Psoas muscle (tissue), 7 donors: ENCODE measurements at regions not wholly inside any gene's neighbourhood (a gene's known extent, or its start where the extent isn't known, plus 50 kb on each side); places are given as distances from the start of the nearest gene placed in this dataset.

Experiments used
- ATAC-seq, 4 donors: fragments of 200-7000 bp; cut with Tn5 transposase; one replicate each; pipeline ENCODE4 v1.9.1; 2020; ENCODE audit warnings: moderate library complexity in 3 of 4, mild to moderate bottlenecking in 2 of 4
- DNase-seq, 2 donors: peaks; one replicate each; pipeline ENCODE4 v3.0.0-alpha.2; 2020
- H3K27ac ChIP-seq: fragments of 200-600 bp; one replicate; pipeline ENCODE4 v1.8.0; 2022
- H3K27me3 ChIP-seq, 3 donors: fragments of 200-600 bp in 1 of 3; one replicate each; pipeline versions ENCODE4 v1.6.1 to v1.8.0; 2013 to 2022; ENCODE audit warnings: low read length in 2 of 3, mild to moderate bottlenecking in 2 of 3, moderate library complexity in 1 of 3; ENCODE audit not compliant: insufficient read depth in 3 of 3
- H3K36me3 ChIP-seq, 2 donors: fragments of 200-600 bp in 1 of 2; one replicate each; pipeline versions ENCODE4 v1.6.1 to v1.8.0; 2013 to 2022; ENCODE audit warnings: low read depth in 1 of 2, mild to moderate bottlenecking in 1 of 2, moderate library complexity in 1 of 2; ENCODE audit not compliant: insufficient read depth in 1 of 2
- H3K4me1 ChIP-seq: fragments of 200-600 bp; one replicate; pipeline ENCODE4 v1.8.0; 2022
- H3K4me3 ChIP-seq: fragments of 200-600 bp; one replicate; pipeline ENCODE4 v1.8.0; 2022; ENCODE audit warnings: mild to moderate bottlenecking
- H3K9me3 ChIP-seq: fragments of 200-600 bp; one replicate; pipeline ENCODE4 v1.8.0; 2022
- WGBS, 3 donors: extraction: QIAGEN DNeasy Blood & Tissue Kit; methylation state at CpG; one replicate each; pipeline versions ENCODE4 v1.1.6 to v1.1.7; 2013; 5-methylcytosine and 5-hydroxymethylcytosine counted together
- intact Hi-C, 2 donors: fragments of 100-400 bp; cut with DNase I; formaldehyde crosslinking; loops; one replicate each; pipeline versions ENCODE4 v1.11.0 to v1.14.2; 2022
- TF ChIP-seq, protein P1 (sequence below): fragments of 200-600 bp; IDR thresholded peaks from one replicate; pipeline ENCODE4 v1.8.0; 2022; ENCODE audit warnings: antibody characterized with exemption
- donor health status: healthy with polysubstance abuse.
- donor health status: DM: no; HTN: no; CAD: no; lungs with moderate emphysema.
- donor health status: Bipolar disorder and iron deficiency.
- donor health status: healthy.
- donor health status: DM: yes; HTN: yes; CAD: no.
- donor health status: DM: no; HTN: no; CAD: no.
- donor health status: DM: yes; HTN: yes; CAD: no.

DNA sequence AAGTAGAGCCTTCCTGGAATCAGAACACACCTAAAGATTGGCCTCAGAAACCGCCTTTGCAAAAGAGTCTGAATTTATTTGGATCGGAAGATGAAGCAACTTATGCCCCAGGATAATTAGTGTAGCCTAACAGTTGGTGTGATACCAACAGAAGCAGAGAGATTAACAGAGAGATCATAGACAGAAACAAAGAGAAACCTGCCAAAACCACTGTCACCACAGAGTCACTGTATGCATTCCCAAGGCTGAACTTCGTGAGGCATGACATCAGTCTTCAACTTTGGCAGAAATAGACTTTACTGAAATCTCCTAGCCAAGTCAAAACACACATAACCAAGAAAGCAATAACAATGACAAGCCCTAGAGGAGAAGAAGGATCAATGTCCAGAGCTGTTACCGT is 361.8 kb downstream of the ELAVL2 start:
- H3K27me3 ChIP-seq, result no peaks in the 10 kb centered on the region
- intact Hi-C loops, result no loop called here
- no peak overlapping the region for H3K27ac ChIP-seq
- H3K9me3 ChIP-seq, result peaks cover 2% of the 10 kb centered on the region
- no peak for ATAC-seq
- TF ChIP-seq, protein P1, sequence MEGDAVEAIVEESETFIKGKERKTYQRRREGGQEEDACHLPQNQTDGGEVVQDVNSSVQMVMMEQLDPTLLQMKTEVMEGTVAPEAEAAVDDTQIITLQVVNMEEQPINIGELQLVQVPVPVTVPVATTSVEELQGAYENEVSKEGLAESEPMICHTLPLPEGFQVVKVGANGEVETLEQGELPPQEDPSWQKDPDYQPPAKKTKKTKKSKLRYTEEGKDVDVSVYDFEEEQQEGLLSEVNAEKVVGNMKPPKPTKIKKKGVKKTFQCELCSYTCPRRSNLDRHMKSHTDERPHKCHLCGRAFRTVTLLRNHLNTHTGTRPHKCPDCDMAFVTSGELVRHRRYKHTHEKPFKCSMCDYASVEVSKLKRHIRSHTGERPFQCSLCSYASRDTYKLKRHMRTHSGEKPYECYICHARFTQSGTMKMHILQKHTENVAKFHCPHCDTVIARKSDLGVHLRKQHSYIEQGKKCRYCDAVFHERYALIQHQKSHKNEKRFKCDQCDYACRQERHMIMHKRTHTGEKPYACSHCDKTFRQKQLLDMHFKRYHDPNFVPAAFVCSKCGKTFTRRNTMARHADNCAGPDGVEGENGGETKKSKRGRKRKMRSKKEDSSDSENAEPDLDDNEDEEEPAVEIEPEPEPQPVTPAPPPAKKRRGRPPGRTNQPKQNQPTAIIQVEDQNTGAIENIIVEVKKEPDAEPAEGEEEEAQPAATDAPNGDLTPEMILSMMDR, result no peak
- DNase-seq, result no peak
- 33 to 42% (median 34%) methylated on average over 4 of the region's 4 CpGs for WGBS, 3 donors
- H3K4me1 ChIP-seq, result no peaks in the 10 kb centered on the region
- no peaks in the 10 kb centered on the region for H3K36me3 ChIP-seq
- H3K4me3 ChIP-seq, result no peak overlapping the region

DNA sequence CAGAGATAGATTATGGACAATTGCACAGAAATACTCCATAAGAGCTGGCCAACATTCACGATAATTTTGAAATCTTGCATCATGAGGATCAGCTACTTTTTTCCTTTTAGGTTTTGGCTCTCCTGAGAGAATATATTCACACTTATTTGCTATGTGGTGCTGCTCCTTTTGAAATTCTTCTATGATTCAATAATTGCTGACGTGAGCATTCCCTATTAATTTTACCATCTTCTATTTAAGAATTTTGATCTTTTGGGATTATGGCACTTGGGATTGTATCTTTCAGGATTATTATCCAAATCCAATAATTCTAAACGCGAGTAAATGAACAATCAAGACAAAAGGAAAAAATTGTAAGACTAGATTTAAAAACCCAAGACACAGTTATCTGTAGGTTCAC is 358.8 kb downstream of the ELAVL2 start:
- Histone ChIP-seq H3K27me3 (no peaks in the 10 kb centered on the region), H3K4me1 (no peaks in the 10 kb centered on the region), H3K36me3 (no peaks in the 10 kb centered on the region), H3K9me3 (peaks cover 5% of the 10 kb centered on the region), H3K27ac (no peak overlapping the region), H3K4me3 (no peak overlapping the region)
- intact Hi-C loops, result no loop called here
- no peak for ATAC-seq
- WGBS, 3 donors, result 77 to 78% (median 77%) methylated on average over 4 of the region's 4 CpGs
- TF ChIP-seq, protein P1, result no peak
- DNase-seq, result no peak

DNA sequence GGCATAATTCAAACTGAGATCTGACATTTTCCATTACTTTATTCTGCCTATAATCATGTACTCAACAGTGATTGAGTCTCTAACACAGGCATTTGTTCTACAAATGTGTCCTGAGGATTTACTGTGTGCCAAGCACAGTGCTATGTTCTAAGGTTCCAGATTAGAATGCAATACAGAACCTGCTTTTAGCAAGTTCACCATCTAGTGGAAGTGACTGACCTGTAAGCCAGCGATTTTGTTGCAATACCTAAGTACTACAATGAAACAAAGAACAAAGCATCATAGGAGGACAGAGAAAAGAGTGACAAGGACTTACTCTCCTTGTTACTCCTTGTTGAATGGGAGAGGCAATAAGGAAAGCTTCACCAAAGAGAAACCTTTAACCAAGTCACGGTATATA is 348.1 kb downstream of the ELAVL2 start:
- ATAC-seq (no peak), DNase-seq (no peak)
- TF ChIP-seq, protein P1, result no peak
- Histone ChIP-seq H3K36me3 (no peaks in the 10 kb centered on the region), H3K4me3 (no peak overlapping the region), H3K27ac (no peak overlapping the region), H3K9me3 (no peaks in the 10 kb centered on the region), H3K4me1 (no peaks in the 10 kb centered on the region), H3K27me3 (no peaks in the 10 kb centered on the region)
- WGBS, 3 donors, result 89 to 91% (median 90%) methylated on average over 2 of the region's 2 CpGs
- intact Hi-C loops, result loop anchor here in 1 of 2 donors (10.0 kb wide), 1 partner anchor 243 kb away; no protein-coding TSS in a partner anchor

DNA sequence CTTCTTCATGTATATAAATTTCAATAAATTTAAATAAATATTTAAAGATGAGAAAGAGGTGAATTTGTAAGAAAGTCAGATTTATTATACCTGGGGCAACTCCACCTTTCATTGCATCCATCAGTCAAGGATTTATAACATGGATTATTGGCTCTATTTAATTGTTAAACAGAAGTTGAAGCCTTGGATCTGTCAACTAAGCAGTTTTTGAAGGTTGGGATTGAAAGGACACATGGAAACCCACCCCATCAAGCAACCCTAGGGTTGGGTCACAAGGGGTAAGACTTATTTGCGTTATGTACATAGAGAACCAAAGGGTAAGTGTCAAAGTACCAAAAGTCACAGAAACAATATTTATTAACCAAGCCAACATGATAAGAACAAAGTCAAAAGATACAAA is 342.5 kb downstream of the ELAVL2 start:
- intact Hi-C loops, result no loop called here
- WGBS, 3 donors, result 88 to 90% (median 88%) methylated on average over 1 of the region's 1 CpG
- H3K4me1 ChIP-seq, result no peaks in the 10 kb centered on the region
- no peak for ATAC-seq
- no peak overlapping the region for H3K27ac ChIP-seq
- TF ChIP-seq, protein P1, result no peak
- no peaks in the 10 kb centered on the region for H3K36me3 ChIP-seq
- H3K9me3 ChIP-seq, result no peaks in the 10 kb centered on the region
- no peaks in the 10 kb centered on the region for H3K27me3 ChIP-seq
- no peak for DNase-seq
- no peak overlapping the region for H3K4me3 ChIP-seq
